GM19463 (cell line): ENCODE measurements at regions not wholly inside any gene's neighbourhood (a gene's known extent, or its start where the extent isn't known, plus 50 kb on each side); places are given as distances from the start of the nearest gene placed in this dataset.
"Not testable (repeated sequence)": the region's sequence is repeated elsewhere in the genome, so short reads cannot be mapped to it uniquely, and the experiment has no call there.

Experiments used
- ATAC-seq: cut with Tn5 transposase; IDR thresholded peaks from one replicate; pipeline ENCODE4 v1.9.1; 2021; ENCODE audit warnings: mild to moderate bottlenecking, moderate library complexity; ENCODE audit not compliant: unreplicated experiment

DNA sequence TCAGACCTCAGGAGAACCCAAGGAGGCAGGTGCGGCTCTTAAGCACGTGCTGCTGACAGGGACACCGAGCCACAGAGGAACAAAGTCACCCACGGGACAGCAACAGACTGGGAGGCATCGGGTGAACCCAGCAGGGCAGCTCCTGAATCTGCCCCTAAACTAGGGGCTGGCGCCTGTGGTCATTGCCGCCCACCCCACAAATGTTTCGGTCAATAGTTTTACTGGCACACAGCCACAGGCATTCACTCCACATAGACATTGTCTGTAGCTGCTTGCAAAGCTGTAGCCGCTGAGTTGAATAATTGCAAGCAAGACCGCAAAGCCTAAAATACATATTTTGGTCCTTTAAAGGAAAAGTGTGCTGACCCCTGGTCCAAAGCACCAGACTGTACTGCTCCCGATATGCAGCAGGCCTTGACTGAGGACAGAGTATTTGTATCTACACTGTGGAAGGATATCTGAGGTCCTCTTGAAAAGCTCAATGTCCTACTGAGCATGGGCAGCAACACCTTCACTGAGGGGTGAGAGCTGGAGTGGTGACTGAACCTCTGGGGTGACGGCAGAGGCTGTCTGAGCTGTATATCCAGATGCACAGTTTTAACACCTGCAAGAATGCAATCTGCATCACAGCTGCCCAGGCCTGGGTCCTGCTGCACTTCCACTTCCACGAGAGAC is 310.3 kb downstream of the THBS2 start:
- ATAC-seq: no peak

DNA sequence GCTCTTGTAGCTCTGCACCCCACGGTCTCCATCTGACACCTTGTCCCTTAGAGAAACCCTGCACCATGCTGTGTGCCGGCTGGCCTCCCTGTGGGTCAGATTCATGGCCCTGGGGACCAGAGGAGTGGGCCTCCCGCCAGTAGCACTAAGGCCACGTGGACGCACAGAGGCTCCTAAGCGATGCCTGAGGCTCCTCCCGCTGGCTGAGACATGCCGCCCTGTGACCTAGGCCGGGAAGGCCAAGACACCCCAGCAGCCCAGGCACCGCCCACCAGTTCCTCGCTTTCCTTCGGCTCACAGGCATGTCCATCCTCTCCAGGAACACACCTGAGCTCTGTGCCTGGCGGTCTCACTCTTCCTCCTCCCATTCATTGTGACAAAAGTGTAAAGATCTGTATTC is 311.0 kb downstream of the THBS2 start:
- no peak for ATAC-seq

DNA sequence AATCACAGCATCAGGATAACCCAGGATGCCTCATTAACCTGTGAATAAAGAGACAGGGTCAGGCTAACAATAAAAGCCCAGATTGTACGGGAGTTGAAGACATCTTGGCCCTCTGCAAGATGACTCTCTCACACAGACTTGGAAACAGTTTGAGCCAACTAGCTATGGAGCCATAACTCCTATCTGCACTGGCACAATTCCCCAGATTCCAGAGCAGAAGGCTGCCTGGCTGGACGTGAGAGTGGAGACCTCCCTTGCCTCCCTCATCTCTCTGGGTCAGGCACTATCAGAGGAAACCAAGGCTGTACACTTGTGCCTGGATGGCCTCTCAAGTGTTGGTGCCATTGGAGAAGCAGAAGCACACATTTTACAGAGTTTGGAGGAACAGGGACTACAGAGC is 312.6 kb downstream of the THBS2 start:
- no peak for ATAC-seq

DNA sequence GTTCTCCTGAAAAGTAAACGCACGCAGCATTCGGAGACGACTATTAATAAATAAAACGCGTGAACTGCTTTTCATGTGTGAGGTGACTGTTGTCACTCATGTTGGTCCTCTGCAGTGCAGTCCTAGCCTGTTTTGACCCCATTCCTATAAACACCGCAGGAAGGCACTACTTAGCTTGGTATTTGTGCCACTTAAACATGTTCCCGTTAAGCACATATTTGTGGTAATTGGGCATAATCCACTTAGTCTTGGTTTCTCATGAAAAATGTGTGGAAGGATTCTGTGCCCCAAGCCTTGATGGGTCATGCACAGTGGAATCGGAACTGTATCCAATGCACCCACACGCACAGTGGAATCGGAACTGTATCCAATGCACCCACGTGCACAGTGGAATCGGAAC is 313.9 kb downstream of the THBS2 start:
- no peak for ATAC-seq

DNA sequence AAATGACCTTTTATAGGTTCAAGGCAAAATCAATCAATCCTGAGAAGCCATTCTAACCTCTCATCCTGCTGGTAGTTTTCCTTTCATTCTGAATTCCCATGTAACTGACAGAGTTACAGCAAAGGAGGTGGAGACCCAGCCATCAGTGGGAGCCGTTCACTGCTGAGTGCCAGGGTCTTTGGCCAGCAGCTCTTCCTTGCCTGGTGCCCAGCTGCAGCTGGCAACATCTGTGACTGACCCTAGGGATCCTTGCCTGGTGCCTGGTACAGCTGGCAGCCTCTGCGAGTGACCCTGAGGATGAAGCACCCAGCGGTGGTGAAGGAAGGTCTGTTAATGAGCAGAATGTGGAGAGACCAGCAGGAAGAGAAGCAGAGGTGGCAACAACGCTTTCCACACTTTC is 314.6 kb downstream of the THBS2 start:
- ATAC-seq: no peak

DNA sequence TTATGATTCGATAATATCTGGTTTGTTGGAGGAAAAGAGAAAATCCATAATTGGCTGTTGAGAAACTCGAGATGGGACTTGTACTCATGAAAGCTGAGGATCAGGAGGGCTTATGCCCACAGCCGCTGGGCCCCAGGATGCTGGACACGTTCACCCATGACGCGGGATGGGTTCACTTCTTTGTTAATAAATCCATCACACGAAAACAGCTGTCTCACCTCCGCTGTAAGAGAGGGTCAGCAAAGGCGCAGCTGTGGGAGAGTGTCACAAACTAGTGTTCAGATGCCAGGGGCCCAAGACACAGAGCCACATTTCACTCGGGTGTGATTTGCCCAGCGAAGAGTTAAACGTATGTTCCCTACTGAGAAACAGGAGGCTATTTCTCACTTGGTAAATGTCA is 315.1 kb downstream of the THBS2 start:
- ATAC-seq: no peak

DNA sequence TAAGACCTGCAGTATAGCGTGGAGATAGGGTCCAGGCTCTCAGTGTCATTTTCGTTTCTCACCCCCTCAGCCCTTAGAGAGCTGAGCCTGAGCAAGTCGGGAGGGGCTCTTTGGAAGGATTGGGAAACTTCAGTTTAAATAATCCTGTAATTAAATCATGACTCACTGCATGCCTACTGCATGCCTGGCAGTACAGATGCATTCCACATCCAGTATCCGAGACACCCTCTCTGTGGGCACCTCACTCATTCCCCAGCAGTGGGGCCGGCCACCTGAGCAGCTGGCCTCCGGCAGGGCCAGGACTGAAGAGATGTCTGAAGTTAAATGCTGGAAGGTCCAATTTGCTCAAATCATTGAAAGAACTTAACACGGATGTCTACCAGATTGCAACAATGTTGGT is 316.6 kb downstream of the THBS2 start:
- ATAC-seq: no peak

DNA sequence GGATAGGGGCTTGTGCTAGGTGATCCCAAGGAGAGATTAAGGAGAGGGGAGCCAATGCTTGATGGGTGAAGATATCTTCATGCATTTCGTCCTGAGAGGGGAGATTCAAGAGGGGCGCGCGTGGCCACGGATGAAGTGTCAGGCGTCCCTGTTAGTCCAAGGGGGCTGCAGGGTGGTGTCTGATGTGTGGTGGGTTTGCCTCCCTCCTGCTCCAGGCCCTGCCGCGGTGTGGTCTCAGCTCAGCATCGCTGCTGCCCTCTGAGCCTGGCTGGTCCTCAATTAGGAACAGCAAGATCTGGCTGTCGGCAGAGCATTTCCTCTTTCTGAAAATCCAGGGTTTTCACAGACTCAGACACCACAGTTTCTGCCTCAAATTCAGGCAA is 318.0 kb downstream of the THBS2 start:
- ATAC-seq: no peak

DNA sequence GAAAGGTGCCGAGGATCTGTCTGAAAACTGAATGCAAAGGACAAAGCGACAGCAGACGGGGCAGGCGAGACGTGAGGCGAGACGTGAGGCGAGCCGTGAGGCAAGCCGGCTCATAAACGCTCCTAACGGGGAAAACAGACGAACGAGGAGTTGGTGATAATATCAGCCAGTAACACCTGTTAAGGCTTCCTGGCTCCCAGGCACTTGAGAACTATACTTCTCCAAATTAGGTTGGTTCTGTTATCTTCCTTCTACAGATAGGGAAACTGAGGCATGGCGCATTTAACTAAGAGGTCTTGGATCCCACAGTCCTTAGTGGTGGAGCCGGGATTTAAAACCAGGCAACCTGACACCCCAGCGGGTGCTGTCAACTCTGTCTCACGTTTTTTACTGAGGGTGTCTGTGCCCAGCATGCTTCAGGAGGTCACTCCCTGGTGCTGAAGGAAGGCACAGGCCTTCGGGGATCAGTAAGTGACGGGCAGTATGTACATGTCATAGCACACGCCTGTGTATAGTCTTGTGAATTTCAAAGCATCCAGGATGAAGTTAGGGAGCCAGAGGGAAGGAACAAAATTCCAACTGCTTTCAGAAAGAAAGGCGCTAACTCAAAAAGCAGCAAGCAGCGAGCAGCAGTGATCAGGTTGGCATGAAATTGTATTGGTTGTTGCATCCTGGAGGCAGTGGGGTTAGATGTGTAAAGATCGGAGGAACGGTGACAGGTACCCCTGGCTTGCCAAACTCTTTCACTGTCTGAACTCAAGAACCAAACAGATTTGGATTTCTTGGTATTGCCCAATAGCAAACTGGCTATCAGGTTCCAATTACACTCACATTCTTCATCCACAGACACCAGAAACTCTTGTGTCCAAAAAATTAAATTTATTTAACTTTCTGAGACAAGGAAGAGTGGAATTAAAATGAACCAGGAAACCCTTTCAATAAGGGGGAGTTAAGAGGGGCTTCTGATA is 318.7 kb downstream of the THBS2 start:
- ATAC-seq: no peak

DNA sequence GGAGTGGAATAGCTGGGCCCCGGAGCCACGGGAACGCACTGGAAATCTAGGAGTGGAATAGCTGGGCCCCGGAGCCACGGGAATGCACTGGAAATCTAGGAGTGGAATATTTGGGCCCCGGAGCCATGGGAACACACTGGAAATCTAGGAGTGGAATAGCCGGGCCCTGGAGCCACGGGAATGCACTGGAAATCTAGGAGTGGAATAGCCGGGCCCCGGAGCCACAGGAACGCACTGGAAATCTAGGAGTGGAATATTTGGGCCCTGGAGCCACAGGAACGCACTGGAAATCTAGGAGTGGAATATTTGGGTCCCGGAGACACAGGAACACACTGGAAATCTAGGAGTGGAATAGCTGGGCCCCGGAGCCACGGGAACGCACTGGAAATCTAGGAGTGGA is 321.5 kb downstream of the THBS2 start:
- ATAC-seq: not testable (repeated sequence)

DNA sequence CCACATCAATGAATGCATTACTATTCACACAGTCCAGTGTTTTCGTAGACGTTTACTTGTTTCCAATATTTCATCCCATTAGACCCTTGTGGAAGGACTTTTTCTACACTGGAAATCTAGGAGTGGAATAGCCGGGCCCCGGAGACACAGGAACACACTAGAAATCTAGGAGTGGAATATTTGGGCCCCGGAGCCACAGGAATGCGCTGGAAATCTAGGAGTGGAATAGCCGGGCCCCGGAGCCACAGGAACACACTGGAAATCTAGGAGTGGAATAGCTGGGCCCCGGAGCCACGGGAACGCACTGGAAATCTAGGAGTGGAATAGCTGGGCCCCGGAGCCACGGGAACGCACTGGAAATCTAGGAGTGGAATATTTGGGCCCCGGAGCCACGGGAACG is 322.6 kb downstream of the THBS2 start:
- ATAC-seq: not testable (repeated sequence)

DNA sequence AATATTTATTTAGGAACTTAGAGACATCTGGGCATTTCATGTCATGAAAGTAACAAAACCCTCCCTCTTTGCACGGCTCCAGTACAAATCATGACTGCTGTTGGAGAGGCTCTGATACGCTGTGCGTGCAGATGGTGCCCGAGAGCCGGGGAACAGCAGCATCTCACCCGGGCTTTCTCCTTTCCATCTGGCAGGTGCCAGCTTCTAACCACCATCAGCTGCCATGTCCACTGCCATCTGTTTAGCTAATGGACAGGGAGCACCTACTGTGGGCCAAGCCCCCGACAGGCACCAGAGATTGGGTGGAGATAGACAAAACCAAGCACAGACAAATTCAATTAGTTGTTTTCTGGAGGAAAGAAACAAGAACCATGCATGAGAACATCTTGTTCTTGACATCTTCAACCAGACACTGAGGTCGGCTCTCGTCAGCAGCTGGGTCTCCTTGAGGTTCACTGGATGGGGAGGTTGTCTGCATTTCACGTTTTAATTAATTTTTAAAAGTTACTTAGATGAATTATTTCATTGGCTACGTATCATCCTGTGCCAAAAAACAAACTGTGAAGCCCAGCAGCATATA is 323.7 kb downstream of the THBS2 start:
- ATAC-seq: no peak

DNA sequence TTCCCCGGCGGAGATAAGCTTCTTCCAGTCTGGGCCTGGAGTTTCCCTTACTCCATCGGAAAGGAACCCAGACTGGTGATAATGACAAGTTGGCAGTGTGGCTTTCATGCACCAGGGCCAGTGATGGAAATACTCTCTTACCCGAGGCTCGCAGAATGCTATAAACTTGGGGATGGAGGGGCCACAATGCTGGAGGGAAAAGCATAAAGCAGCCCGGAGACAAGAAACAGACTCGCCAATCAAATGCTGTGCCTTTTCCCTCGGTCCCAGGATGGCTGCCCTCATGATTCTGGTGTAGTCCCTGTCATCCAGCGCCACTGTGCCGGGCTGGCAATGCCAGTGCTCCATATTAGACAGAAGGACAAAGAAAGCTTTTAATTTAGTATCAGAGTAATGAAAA is 325.6 kb downstream of the THBS2 start:
- no peak for ATAC-seq

DNA sequence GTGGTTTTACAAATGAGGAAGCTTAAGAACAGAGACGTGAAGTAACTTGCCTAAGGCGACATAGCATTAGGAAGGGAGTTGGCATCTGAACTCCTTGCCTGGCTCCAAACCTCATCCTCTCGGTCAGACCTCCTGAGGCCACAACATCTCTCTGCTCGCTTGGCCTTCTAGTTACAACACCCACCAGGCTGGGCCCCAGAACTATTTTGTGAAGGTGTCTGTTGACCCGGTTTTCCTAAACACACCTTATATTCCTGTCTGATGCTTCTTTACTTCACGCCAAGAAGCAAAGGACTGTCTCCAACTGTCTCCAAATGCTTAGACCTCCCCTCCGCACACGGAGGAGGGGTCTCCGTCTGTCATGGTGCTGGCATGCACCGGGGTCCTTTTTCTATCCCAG is 326.6 kb downstream of the THBS2 start:
- ATAC-seq: no peak

DNA sequence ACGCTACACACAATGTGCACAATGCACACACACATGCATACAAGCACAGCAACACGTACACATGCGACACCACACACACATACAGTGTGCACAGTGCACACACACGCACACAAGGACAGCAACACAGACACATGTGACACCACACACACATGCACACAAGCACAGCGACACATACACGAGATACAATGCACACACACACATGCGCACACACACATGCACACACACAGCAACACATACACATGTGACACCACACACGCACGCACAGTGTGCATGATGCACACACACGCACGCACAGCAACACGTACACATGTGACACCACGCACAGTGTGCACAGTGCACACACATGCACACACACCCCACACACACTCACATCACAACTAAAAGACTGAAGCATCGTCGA is 327.3 kb downstream of the THBS2 start:
- ATAC-seq: no peak

DNA sequence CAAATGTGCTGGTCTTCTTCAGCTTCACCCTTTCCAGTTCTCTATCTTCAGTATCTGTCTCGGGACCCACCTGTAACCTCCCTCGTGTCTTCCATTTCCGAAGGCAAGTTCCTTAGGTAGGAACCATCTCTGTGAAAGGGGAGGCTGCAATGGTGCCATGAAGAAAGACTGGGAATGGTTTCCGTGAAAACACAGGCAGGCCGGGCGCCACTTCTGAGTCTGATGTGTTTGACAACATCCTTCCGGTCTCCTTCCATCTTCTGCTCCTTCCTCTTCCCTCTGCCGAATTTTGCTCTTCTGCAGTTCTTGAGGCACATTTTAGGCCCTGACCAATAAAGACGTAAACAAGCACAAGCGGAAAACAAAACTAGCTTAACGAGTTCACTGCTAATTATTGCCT is 328.0 kb downstream of the THBS2 start:
- no peak for ATAC-seq

DNA sequence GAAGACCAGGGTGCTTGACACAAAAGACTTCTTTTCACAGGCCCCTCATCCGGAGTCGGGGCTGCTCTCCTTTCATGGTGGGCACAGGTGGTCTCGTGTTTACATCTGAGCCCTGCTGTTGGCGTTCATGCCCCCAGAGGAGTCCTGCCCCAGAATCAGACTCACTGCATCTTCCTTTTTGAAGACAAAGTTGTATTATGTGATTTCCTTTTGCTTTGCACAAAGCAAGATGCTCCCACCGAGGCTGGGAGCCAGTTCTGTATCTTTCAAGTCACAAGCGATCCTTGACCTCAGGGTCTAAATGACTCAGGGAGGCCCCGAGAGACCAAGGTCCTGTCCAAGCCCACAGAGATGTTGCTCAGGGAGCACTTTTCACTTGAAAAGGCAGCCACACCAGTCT is 330.5 kb downstream of the THBS2 start:
- no peak for ATAC-seq

DNA sequence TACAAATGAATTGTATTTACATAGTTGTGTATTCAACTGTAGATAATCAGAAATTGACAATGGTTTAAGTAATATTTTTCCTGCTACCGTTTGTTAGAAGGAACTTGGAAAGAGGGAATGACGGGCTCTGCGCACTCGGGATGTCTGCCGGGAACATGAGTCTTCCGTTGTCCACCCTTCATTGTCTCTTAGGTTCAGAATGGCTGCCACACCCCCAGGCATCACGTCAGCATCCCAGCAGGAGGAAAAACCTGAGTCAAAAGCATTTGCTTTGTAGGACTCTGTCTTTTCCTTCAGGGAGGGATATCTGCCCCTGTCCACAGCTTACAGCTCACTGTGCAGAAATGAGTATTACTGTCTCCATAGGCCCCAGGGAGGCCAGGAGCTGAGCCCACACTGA is 331.2 kb downstream of the THBS2 start:
- ATAC-seq: no peak

DNA sequence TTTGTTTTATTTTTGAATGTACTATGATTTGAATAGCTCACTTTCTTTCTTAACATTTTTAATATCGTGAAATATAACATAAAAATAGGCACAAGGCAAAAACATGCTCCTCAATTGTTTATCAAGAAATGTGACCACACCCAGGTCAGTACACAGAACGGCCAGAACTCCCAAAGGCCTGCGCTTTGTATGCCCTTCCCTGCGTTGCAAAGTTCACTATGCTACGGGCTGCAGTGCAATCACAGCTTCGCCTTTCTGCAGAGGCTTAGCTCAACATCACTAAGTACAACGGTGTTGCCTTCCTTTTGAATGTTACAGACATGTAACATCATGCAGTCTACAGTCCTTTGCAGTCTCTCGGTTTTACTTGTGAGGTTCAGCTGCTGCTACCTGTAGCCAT is 333.4 kb downstream of the THBS2 start:
- no peak for ATAC-seq

DNA sequence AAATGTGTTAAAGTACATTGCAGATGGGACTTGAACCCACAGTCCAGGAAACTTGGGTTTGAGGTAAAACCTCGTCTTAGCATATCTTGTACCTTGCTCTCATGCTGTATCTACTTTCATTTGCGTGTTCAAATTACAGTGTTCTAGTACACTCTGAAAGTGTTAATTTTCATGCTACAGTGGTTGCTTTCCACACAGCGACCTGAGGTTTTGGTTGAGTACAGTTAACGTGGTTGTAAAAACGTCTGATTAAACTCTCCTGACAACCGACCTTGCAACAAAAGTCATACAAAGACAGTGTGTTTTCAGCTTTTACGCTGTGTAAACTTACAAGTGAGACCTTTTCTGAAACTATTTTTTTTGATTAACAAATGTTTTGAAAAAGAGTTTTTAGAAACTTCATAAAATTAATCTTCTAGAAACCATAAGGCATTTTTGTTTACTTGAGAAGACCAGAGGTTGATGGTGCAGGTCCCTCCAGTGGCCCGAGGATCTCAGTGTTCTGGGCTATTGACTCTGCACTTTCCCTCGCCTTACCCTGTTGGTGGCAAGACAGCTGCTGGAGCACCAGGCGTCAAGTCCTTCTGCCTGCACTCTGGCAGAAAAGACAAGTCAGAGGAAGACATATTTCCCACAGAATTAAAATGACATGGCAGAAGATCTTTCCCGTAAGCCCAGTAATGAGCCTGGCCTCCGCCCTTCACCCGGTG is 334.0 kb downstream of the THBS2 start:
- ATAC-seq: no peak

DNA sequence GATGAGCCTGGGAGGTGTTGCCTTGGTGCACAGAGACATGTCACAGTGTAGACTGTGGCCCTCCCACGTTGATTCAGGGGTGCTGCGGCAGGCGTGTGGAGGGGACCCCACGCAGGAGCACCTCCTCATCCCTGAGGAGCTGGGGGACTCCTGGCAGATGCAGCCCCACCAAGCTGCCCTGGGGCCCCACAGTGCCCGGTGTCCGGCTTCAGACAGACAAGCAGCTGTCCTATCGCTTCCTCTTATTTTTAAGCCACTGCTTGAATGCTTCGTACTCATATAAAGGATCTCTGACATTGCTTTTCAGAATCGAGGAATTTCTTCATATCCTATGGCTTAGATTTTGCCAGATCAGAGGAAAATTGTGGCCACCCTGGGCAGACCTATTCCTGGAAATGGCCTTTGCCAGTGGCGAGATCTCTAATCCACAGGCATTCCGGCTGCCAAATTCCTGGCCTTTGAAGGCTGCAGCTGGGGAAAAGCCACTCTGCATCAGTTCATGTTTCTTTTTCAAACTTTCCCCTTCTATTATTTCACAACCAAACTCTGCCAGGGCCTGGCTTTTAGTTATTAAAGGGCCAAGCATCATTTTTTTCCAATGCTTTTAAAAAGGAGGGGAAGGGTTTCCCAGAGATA is 337.0 kb downstream of the THBS2 start:
- ATAC-seq: no peak
